ENCODE measurements at regions not wholly inside any gene's neighbourhood (a gene's known extent, or its start where the extent isn't known, plus 50 kb on each side); places are given as distances from the start of the nearest gene placed in this dataset.
A peak's percentile ranks its signal among the peaks of the same experiment; 100 is the strongest.
"Not testable (repeated sequence)": the region's sequence is repeated elsewhere in the genome, so short reads cannot be mapped to it uniquely, and the experiment has no call there.

DNA sequence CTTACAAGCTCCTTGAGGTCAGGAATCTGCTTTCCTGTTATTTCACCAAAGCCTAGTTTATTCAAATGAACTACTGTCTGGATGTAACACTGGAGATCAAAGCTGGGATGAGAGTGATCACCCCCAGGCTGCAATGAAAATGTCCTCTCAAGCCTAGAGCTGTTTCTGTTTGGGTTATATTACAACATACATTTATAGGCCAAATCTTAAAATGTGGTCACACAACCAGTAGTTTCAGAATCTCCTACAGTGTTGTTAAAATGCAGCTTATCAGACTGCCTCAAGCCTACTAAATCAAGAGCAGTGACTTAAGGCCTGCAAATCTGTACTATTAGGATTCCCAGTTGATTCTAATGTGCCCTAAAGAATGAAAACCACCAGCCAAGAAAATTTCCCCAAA lies 207.5 kb downstream of the PAPSS1 start:
- H3K4me3 ChIP-seq (ENCODE audit: low read depth, low read length), result no peak overlapping the region
- no peaks in the 10 kb centered on the region for H3K27me3 ChIP-seq (ENCODE audit: control insufficient read depth, insufficient read depth, low read length)
- H3K9ac ChIP-seq (ENCODE audit: low read depth, low read length), result no peak overlapping the region
- H3K9me3 ChIP-seq (ENCODE audit: control insufficient read depth, insufficient read depth, low read length), result peaks cover 13% of the 10 kb centered on the region
- H3K27ac ChIP-seq (ENCODE audit: low read depth, low read length), result no peak overlapping the region
- no peaks in the 10 kb centered on the region for H3K36me3 ChIP-seq (ENCODE audit: control insufficient read depth, insufficient read depth, low read length)
- H3K4me1 ChIP-seq (ENCODE audit: control insufficient read depth, insufficient read depth, low read length), result peaks cover 19% of the 10 kb centered on the region

DNA sequence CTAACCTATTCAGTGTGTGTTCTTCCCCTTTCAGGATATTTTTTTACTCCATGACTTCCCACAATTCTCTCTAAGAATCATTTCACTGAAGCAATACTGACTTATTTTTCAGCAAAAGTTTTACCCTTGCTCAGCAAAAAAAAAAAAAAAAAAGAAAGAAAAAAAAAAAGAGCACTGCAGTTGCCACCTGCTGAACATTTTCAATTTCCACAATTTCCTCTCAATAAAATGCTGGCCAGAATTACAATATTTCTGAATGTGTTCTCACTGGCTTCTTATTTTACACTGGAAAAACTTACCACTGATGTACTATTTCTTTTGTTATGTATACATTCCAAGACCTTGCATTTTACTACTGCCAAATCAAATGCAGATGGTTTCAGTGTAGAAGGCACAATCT lies 210.4 kb downstream of the PAPSS1 start:
- peaks cover 19% of the 10 kb centered on the region for H3K4me1 ChIP-seq (ENCODE audit: control insufficient read depth, insufficient read depth, low read length)
- H3K4me3 ChIP-seq (ENCODE audit: low read depth, low read length), result no peak overlapping the region
- no peaks in the 10 kb centered on the region for H3K9me3 ChIP-seq (ENCODE audit: control insufficient read depth, insufficient read depth, low read length)
- H3K27ac ChIP-seq (ENCODE audit: low read depth, low read length), result no peak overlapping the region
- no peak overlapping the region for H3K9ac ChIP-seq (ENCODE audit: low read depth, low read length)
- no peaks in the 10 kb centered on the region for H3K36me3 ChIP-seq (ENCODE audit: control insufficient read depth, insufficient read depth, low read length)
- no peaks in the 10 kb centered on the region for H3K27me3 ChIP-seq (ENCODE audit: control insufficient read depth, insufficient read depth, low read length)

DNA sequence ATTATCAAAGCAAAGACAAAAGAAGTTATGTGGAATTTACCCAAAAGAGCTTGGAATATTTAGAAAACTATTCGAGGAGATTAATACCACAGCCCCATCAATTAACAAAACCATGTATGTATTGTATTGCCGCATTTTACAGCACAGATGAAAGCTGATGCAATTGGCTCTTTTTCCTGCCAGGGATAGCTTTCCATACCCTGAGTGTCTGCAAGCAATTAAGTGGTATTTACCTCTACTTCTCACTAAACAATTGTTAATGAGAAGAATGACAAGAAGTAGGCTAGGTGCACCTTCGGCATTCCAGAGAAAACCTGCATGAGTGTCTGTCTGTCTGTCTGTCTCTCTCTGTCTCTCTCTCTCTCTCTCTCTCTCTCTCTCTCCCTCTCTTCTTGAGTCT lies 219.5 kb downstream of the PAPSS1 start:
- Histone ChIP-seq H3K27me3 (ENCODE audit: control insufficient read depth, insufficient read depth, low read length) (no peaks in the 10 kb centered on the region), H3K4me1 (ENCODE audit: control insufficient read depth, insufficient read depth, low read length) (peaks cover 19% of the 10 kb centered on the region), H3K4me3 (ENCODE audit: low read depth, low read length) (no peak overlapping the region; the same call in 1 of the 2 replicates), H3K9ac (ENCODE audit: low read depth, low read length) (peak overlapping the region; percentile 18; the same call in 1 of the 2 replicates), H3K36me3 (ENCODE audit: control insufficient read depth, insufficient read depth, low read length) (no peaks in the 10 kb centered on the region), H3K27ac (ENCODE audit: low read depth, low read length) (no peak overlapping the region), H3K9me3 (ENCODE audit: control insufficient read depth, insufficient read depth, low read length) (no peaks in the 10 kb centered on the region)

DNA sequence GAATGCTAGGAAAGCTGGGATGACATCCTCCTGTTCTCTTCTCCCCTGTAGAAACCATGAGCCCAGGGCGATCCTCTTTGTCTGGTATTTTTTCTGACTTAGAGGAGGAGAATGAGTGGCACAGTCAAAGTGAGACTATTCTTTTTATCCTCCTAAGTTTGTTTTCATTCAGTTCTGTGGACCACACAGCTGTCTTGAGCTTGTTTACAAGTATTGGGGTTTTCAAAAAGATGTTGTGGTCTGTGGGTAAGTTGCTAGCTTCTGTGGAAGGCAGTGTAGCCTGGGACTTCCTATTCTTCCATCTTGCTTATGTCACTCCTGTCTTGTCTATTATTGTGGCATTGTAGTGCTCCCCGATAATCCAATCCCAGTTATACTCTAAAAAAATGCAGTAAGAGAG lies 223.0 kb downstream of the PAPSS1 start:
- no peak overlapping the region for H3K9ac ChIP-seq (ENCODE audit: low read depth, low read length)
- no peaks in the 10 kb centered on the region for H3K36me3 ChIP-seq (ENCODE audit: control insufficient read depth, insufficient read depth, low read length)
- H3K27ac ChIP-seq (ENCODE audit: low read depth, low read length), result no peak overlapping the region
- no peaks in the 10 kb centered on the region for H3K9me3 ChIP-seq (ENCODE audit: control insufficient read depth, insufficient read depth, low read length)
- peaks cover 19% of the 10 kb centered on the region for H3K4me1 ChIP-seq (ENCODE audit: control insufficient read depth, insufficient read depth, low read length)
- H3K27me3 ChIP-seq (ENCODE audit: control insufficient read depth, insufficient read depth, low read length), result no peaks in the 10 kb centered on the region
- H3K4me3 ChIP-seq (ENCODE audit: low read depth, low read length), result no peak overlapping the region

DNA sequence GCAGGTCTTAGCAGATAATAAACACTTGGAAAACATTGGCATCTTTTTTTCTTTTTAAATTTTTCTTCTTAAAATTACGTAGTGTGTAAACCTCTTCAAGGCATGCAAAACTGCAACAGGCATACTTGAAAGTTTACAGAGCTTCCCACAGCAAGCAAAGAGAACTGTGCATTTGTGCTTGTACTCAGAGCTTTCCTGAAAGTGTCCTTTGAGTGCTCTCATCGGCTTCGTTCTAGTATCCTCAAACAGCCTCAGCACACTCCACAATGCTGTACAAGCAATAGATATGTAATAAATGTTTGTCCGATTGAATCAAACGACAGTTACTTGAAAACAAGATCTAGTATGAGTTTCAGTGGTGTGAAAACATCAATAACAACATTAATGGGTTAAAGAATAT lies 227.5 kb downstream of the PAPSS1 start:
- H3K9ac ChIP-seq (ENCODE audit: low read depth, low read length), result no peak overlapping the region
- H3K4me3 ChIP-seq (ENCODE audit: low read depth, low read length), result no peak overlapping the region
- no peaks in the 10 kb centered on the region for H3K9me3 ChIP-seq (ENCODE audit: control insufficient read depth, insufficient read depth, low read length)
- no peak overlapping the region for H3K27ac ChIP-seq (ENCODE audit: low read depth, low read length)
- no peaks in the 10 kb centered on the region for H3K36me3 ChIP-seq (ENCODE audit: control insufficient read depth, insufficient read depth, low read length)
- H3K4me1 ChIP-seq (ENCODE audit: control insufficient read depth, insufficient read depth, low read length), result no peaks in the 10 kb centered on the region
- no peaks in the 10 kb centered on the region for H3K27me3 ChIP-seq (ENCODE audit: control insufficient read depth, insufficient read depth, low read length)

DNA sequence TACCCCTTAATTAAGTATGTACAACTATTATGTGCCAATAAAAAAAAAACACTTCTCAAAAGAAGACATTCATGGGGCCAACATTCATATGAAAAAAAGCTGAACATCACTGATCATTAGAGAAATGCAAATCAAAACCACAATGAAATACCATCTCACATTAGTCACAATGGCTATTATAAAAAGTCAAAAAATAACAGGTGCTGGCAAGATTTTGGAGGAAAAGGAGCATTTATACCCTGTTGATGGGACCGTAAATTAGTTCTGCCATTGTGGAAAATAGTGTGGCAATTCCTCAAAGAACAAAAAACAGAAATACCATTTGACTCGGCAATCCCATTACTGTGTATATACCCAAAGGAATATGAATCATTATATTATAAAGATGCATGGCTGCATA lies 229.9 kb downstream of the PAPSS1 start:
- Histone ChIP-seq H3K27me3 (ENCODE audit: control insufficient read depth, insufficient read depth, low read length) (no peaks in the 10 kb centered on the region), H3K27ac (ENCODE audit: low read depth, low read length) (no peak overlapping the region), H3K36me3 (ENCODE audit: control insufficient read depth, insufficient read depth, low read length) (no peaks in the 10 kb centered on the region), H3K4me3 (ENCODE audit: low read depth, low read length) (no peak overlapping the region), H3K9me3 (ENCODE audit: control insufficient read depth, insufficient read depth, low read length) (no peaks in the 10 kb centered on the region), H3K4me1 (ENCODE audit: control insufficient read depth, insufficient read depth, low read length) (no peaks in the 10 kb centered on the region), H3K9ac (ENCODE audit: low read depth, low read length) (no peak overlapping the region)

DNA sequence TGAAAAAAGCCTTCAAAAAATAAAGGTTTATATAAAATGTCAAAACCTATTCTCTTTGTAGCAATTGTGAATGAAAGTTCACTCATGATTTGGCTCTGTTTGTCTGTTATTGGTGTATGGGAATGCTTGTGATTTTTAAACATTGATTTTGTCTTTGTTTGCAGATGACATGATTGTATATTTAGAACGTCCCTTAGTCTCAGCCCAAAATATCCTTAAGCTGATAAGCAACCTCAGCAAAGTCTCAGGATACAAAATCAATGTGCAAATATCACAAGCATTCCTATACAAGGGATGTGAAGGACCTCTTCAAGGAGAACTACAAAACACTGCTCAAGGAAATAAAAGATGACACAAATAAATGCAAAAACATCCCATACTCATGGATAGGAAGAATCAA lies 236.4 kb downstream of the PAPSS1 start:
- H3K36me3 ChIP-seq (ENCODE audit: control insufficient read depth, insufficient read depth, low read length); H3K4me1 ChIP-seq (ENCODE audit: control insufficient read depth, insufficient read depth, low read length); H3K4me3 ChIP-seq (ENCODE audit: low read depth, low read length); H3K27me3 ChIP-seq (ENCODE audit: control insufficient read depth, insufficient read depth, low read length); H3K27ac ChIP-seq (ENCODE audit: low read depth, low read length); H3K9me3 ChIP-seq (ENCODE audit: control insufficient read depth, insufficient read depth, low read length); H3K9ac ChIP-seq (ENCODE audit: low read depth, low read length): not testable (repeated sequence)

DNA sequence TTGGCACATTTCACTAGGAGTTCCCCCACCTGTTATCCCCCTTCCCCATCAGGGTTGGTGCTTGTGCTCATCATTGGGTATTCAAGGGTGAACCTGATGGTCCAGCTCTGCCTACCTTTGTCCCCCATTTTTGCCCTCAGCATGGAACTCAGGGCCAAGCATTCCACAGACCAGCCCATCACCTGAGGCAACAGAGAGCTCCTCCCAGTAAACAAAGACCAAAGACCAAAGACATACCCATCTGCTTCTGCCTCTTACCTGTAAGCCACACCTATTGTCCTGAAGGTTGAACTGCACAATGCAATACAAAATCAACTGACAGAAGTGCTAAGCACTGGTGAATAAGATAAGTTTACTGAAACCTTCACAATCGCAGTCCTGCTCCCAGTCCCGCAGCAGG lies 237.5 kb downstream of the PAPSS1 start:
- H3K4me1 ChIP-seq (ENCODE audit: control insufficient read depth, insufficient read depth, low read length), result no peaks in the 10 kb centered on the region

DNA sequence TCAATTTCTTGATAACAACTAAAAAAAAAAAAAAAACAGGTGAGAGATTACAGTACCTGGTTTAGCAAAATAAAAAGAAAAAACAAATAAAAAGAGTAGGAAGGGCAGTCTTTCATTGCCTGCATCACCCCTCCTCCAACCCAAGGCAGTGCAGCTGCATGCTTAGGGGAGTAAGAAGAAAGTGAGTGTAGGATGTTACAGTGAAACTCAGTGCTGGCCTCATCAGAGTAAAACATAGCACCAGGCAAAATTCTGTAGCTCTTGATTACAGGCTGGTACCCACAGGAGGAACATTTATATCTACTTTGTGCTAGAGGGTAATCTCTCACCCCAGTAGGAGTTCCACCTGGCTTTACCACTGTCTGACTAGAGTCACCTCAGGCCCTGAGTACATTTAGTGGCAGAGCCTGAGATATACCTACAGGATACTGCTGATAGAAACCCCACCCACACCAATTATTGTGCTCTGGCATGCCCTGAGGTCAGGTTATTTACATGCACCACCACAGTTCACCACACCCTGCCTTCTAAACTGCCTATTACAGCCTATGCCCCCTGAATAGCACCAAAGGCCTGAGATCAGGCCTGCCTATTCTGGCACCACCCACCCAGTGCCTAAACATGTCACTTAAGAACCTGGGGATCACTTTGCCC lies 241.6 kb downstream of the PAPSS1 start:
- no peak overlapping the region for H3K9ac ChIP-seq (ENCODE audit: low read depth, low read length)
- no peak overlapping the region for H3K4me3 ChIP-seq (ENCODE audit: low read depth, low read length)
- no peaks in the 10 kb centered on the region for H3K4me1 ChIP-seq (ENCODE audit: control insufficient read depth, insufficient read depth, low read length)
- H3K27ac ChIP-seq (ENCODE audit: low read depth, low read length), result no peak overlapping the region
- H3K27me3 ChIP-seq (ENCODE audit: control insufficient read depth, insufficient read depth, low read length), result no peaks in the 10 kb centered on the region
- H3K36me3 ChIP-seq (ENCODE audit: control insufficient read depth, insufficient read depth, low read length), result no peaks in the 10 kb centered on the region
- H3K9me3 ChIP-seq (ENCODE audit: control insufficient read depth, insufficient read depth, low read length), result no peaks in the 10 kb centered on the region

More for the DNA sequence above, 237.5 kb downstream of the PAPSS1 start:
- H3K9me3 ChIP-seq (ENCODE audit: control insufficient read depth, insufficient read depth, low read length), result no peaks in the 10 kb centered on the region
- no peaks in the 10 kb centered on the region for H3K36me3 ChIP-seq (ENCODE audit: control insufficient read depth, insufficient read depth, low read length)
- no peak overlapping the region for H3K4me3 ChIP-seq (ENCODE audit: low read depth, low read length)
- H3K27ac ChIP-seq (ENCODE audit: low read depth, low read length), result no peak overlapping the region
- no peak overlapping the region for H3K9ac ChIP-seq (ENCODE audit: low read depth, low read length)
- no peaks in the 10 kb centered on the region for H3K27me3 ChIP-seq (ENCODE audit: control insufficient read depth, insufficient read depth, low read length)

DNA sequence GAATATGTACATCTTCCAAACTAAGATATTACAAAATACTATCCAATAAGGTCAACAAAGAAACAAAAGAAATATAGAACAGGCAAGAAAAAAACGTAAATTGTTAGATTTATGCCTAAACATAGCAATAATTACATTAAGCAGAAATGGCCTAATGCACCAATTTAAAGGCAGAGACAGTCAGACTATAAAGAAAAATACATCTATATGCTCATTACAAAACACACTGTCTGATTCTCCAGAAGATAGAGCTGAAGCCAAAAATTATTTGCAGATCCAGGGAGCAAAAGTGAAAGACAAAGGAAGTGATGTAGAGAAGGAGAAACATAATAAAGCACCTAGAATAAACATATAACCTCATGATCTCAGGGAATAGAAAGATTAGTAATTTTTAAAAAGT lies 246.9 kb downstream of the PAPSS1 start:
- Histone ChIP-seq H3K9me3 (ENCODE audit: control insufficient read depth, insufficient read depth, low read length) (no peaks in the 10 kb centered on the region), H3K9ac (ENCODE audit: low read depth, low read length) (no peak overlapping the region), H3K4me1 (ENCODE audit: control insufficient read depth, insufficient read depth, low read length) (no peaks in the 10 kb centered on the region), H3K27ac (ENCODE audit: low read depth, low read length) (no peak overlapping the region), H3K27me3 (ENCODE audit: control insufficient read depth, insufficient read depth, low read length) (no peaks in the 10 kb centered on the region), H3K4me3 (ENCODE audit: low read depth, low read length) (no peak overlapping the region), H3K36me3 (ENCODE audit: control insufficient read depth, insufficient read depth, low read length) (no peaks in the 10 kb centered on the region)

DNA sequence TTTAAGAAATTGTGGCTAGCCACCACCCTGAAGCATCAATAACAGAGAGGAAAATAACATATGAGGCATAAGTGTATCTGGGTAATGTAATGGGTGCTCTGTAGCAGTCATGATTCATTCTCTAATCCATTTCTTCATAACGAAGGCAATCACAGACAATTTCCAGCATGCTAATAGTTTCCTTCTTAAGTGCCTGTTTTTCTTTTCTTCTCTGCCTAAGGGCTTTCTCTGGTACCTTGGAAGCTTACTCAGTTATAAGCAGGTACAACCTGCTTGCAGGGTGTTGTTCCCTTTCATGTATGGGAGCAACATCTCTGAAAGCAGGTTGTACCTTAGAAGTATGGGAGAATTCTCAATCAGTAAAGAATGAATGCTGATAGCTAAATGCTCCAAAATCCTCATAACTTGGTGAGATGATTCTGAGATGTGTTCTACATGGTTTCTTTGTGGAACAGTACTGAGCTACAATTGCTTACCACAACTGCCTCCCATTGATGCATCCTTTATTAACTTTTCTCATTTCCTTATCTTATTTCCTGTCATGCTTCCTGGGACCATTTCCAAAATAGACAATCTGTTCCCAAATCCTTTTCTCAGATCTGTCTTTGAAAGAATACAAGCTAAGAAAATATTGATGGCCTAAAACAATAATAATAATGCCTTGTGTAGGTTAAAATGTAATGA lies 247.6 kb downstream of the PAPSS1 start:
- Histone ChIP-seq H3K4me1 (ENCODE audit: control insufficient read depth, insufficient read depth, low read length) (no peaks in the 10 kb centered on the region), H3K27me3 (ENCODE audit: control insufficient read depth, insufficient read depth, low read length) (no peaks in the 10 kb centered on the region), H3K9ac (ENCODE audit: low read depth, low read length) (no peak overlapping the region), H3K36me3 (ENCODE audit: control insufficient read depth, insufficient read depth, low read length) (no peaks in the 10 kb centered on the region), H3K4me3 (ENCODE audit: low read depth, low read length) (no peak overlapping the region), H3K9me3 (ENCODE audit: control insufficient read depth, insufficient read depth, low read length) (no peaks in the 10 kb centered on the region), H3K27ac (ENCODE audit: low read depth, low read length) (no peak overlapping the region)

Measured in HUES48 (cell line).